ENCODE measurements at regions not wholly inside any gene's neighbourhood (a gene's known extent, or its start where the extent isn't known, plus 50 kb on each side); places are given as distances from the start of the nearest gene placed in this dataset.
"Not testable (repeated sequence)": the region's sequence is repeated elsewhere in the genome, so short reads cannot be mapped to it uniquely, and the experiment has no call there.

DNA sequence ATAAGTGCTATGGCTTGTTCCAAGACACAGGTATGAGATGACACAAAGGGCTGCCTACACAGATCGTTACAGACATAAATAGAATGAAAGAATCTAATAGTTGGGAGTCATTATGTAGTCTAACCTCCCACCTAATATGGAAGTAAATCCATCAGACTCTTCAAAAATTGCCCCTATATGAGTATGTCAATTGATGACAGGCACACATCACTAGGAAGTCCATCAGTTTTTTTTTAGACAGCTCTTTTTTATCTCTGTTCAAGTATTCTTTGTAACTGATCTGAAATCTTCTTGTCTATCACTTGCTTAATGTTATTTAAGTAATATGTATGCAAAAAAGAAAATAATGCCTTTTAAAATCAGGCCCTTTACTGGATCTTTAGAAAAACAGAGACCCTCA lies 191.6 kb downstream of the UBE2NL start:
- TF ChIP-seq, protein P1, sequence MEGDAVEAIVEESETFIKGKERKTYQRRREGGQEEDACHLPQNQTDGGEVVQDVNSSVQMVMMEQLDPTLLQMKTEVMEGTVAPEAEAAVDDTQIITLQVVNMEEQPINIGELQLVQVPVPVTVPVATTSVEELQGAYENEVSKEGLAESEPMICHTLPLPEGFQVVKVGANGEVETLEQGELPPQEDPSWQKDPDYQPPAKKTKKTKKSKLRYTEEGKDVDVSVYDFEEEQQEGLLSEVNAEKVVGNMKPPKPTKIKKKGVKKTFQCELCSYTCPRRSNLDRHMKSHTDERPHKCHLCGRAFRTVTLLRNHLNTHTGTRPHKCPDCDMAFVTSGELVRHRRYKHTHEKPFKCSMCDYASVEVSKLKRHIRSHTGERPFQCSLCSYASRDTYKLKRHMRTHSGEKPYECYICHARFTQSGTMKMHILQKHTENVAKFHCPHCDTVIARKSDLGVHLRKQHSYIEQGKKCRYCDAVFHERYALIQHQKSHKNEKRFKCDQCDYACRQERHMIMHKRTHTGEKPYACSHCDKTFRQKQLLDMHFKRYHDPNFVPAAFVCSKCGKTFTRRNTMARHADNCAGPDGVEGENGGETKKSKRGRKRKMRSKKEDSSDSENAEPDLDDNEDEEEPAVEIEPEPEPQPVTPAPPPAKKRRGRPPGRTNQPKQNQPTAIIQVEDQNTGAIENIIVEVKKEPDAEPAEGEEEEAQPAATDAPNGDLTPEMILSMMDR (IDR thresholded peaks at IDR 0.05): no peak
- intact Hi-C loops (cut with micrococcal nuclease; ENCODE audit: unreplicated experiment): no loop called here

DNA sequence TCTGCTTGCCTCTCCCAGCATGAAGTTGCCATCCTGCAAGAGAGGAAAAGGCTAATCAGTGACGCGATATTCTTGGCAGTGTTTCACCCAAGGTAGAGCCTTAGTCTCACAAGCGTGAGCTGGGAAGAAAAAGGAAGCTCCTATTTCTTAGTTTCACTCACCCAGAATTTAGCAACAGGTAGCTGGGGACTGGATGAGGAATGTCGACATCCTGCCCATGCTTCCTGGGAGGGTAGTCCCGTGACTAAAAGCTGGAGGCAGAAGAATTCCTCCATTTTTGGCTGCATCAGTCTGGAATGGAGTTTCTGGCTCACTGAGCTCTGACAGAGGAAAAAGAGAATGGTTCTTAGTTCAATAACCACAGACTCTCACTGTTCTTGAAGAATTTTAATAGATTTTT lies 198.4 kb downstream of the UBE2NL start:
- in situ Hi-C loops (cut with HindIII; ENCODE audit: low pct_unique_long_range_greater_than_20kb, low sequenced_read_pairs); H3K36me3 ChIP-seq (ENCODE audit: control insufficient read depth, insufficient read depth, low read length); H3K27ac ChIP-seq (ENCODE audit: low read length); H3K4me3 ChIP-seq (ENCODE audit: low read depth in 2 of 2, low read length in 2 of 2); intact Hi-C loops (cut with micrococcal nuclease; ENCODE audit: unreplicated experiment); BruUV-seq (replicated peaks); H3K27me3 ChIP-seq (ENCODE audit: control insufficient read depth, insufficient read depth, low read length); DNase-seq (ENCODE audit: low read depth, low spot score); H3K9me3 ChIP-seq (ENCODE audit: control insufficient read depth, insufficient read depth, low read depth, low read length); ATAC-seq; CTCF ChIA-PET; POLR2A ChIA-PET; H3K4me1 ChIP-seq (ENCODE audit: control insufficient read depth, insufficient read depth, low read length): not testable (repeated sequence)

More for the DNA sequence above, 191.6 kb downstream of the UBE2NL start:
- Histone ChIP-seq H3K4me1 (ENCODE audit: control insufficient read depth, insufficient read depth, low read length) (no peaks in the 10 kb centered on the region), H3K27ac (ENCODE audit: low read length) (no peak overlapping the region), H3K4me3 (ENCODE audit: low read depth in 2 of 2, low read length in 2 of 2) (no peak overlapping the region), H3K9me3 (ENCODE audit: control insufficient read depth, insufficient read depth, low read depth, low read length) (no peaks in the 10 kb centered on the region), H3K27me3 (ENCODE audit: control insufficient read depth, insufficient read depth, low read length) (no peaks in the 10 kb centered on the region), H3K36me3 (ENCODE audit: control insufficient read depth, insufficient read depth, low read length) (no peaks in the 10 kb centered on the region)
- DNase-seq (ENCODE audit: low read depth, low spot score): no peak
- no TSS peak for BruUV-seq (replicated peaks)
- CTCF ChIA-PET: no interaction called here
- POLR2A ChIA-PET: no interaction called here
- in situ Hi-C loops (cut with HindIII; ENCODE audit: low pct_unique_long_range_greater_than_20kb, low sequenced_read_pairs): no loop called here
- ATAC-seq: no peak

GRCh38 chrX:144089674-144090073 lies 205.8 kb downstream of the UBE2NL start:
- POLR2A ChIA-PET; CTCF ChIA-PET; BruUV-seq (replicated peaks); H3K4me1 ChIP-seq (ENCODE audit: control insufficient read depth, insufficient read depth, low read length); intact Hi-C loops (cut with micrococcal nuclease; ENCODE audit: unreplicated experiment); H3K9me3 ChIP-seq (ENCODE audit: control insufficient read depth, insufficient read depth, low read depth, low read length); ATAC-seq; H3K4me3 ChIP-seq (ENCODE audit: low read depth in 2 of 2, low read length in 2 of 2); H3K27ac ChIP-seq (ENCODE audit: low read length); H3K27me3 ChIP-seq (ENCODE audit: control insufficient read depth, insufficient read depth, low read length); H3K36me3 ChIP-seq (ENCODE audit: control insufficient read depth, insufficient read depth, low read length); DNase-seq (ENCODE audit: low read depth, low spot score); in situ Hi-C loops (cut with HindIII; ENCODE audit: low pct_unique_long_range_greater_than_20kb, low sequenced_read_pairs): not testable (repeated sequence)

GRCh38 chrX:144092116-144092515 lies 208.2 kb downstream of the UBE2NL start:
- DNase-seq (ENCODE audit: low read depth, low spot score); in situ Hi-C loops (cut with HindIII; ENCODE audit: low pct_unique_long_range_greater_than_20kb, low sequenced_read_pairs); H3K36me3 ChIP-seq (ENCODE audit: control insufficient read depth, insufficient read depth, low read length); POLR2A ChIA-PET; ATAC-seq; H3K27me3 ChIP-seq (ENCODE audit: control insufficient read depth, insufficient read depth, low read length); H3K4me1 ChIP-seq (ENCODE audit: control insufficient read depth, insufficient read depth, low read length); H3K4me3 ChIP-seq (ENCODE audit: low read depth in 2 of 2, low read length in 2 of 2); BruUV-seq (replicated peaks); H3K27ac ChIP-seq (ENCODE audit: low read length); CTCF ChIA-PET; intact Hi-C loops (cut with micrococcal nuclease; ENCODE audit: unreplicated experiment); H3K9me3 ChIP-seq (ENCODE audit: control insufficient read depth, insufficient read depth, low read depth, low read length): not testable (repeated sequence)

DNA sequence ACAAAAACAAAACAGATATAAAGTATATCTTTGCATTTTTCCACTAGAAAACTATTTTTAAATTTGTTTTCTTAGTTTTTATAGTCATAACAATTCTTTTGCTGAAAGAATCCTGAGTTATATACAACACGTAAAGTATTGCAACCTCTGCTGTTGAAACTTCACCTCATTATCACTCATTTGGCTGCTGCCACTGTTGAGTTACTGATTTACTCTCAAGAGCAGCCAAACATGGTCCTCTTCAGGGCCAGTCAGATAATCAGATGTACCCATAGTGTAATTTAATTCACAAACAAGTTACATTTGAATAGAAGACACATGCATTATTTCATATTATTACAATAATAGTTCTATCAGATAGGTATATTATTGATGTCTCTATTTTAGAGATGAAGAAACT lies 235.6 kb downstream of the UBE2NL start:
- H3K27ac ChIP-seq (ENCODE audit: low read length); CTCF ChIA-PET; H3K9me3 ChIP-seq (ENCODE audit: control insufficient read depth, insufficient read depth, low read depth, low read length); H3K36me3 ChIP-seq (ENCODE audit: control insufficient read depth, insufficient read depth, low read length); POLR2A ChIA-PET; H3K4me3 ChIP-seq (ENCODE audit: low read depth in 2 of 2, low read length in 2 of 2); BruUV-seq (replicated peaks); H3K4me1 ChIP-seq (ENCODE audit: control insufficient read depth, insufficient read depth, low read length); DNase-seq (ENCODE audit: low read depth, low spot score); intact Hi-C loops (cut with micrococcal nuclease; ENCODE audit: unreplicated experiment); H3K27me3 ChIP-seq (ENCODE audit: control insufficient read depth, insufficient read depth, low read length); in situ Hi-C loops (cut with HindIII; ENCODE audit: low pct_unique_long_range_greater_than_20kb, low sequenced_read_pairs); ATAC-seq: not testable (repeated sequence)

DNA sequence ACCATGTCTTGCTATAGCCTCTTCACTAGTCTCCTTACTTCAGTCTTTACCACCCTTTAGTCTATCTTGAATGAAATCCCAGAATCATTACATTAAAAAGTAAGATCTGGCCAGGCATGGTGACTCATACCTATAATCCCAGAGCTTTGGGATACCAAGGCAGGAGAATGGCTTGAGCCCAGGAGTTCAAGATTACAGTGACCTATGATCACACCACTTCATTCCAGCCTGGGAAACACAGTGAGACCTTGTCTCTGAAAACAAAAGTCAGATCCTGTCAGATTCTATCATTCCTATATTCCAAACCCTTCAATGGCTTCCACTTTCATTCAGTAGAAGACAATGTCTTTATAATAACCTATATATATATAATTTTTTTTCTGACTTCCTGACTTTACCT lies 237.7 kb downstream of the UBE2NL start:
- CTCF ChIA-PET; ATAC-seq; DNase-seq (ENCODE audit: low read depth, low spot score); H3K36me3 ChIP-seq (ENCODE audit: control insufficient read depth, insufficient read depth, low read length); H3K27ac ChIP-seq (ENCODE audit: low read length); BruUV-seq (replicated peaks); H3K4me3 ChIP-seq (ENCODE audit: low read depth in 2 of 2, low read length in 2 of 2); H3K4me1 ChIP-seq (ENCODE audit: control insufficient read depth, insufficient read depth, low read length); H3K9me3 ChIP-seq (ENCODE audit: control insufficient read depth, insufficient read depth, low read depth, low read length); intact Hi-C loops (cut with micrococcal nuclease; ENCODE audit: unreplicated experiment); H3K27me3 ChIP-seq (ENCODE audit: control insufficient read depth, insufficient read depth, low read length); in situ Hi-C loops (cut with HindIII; ENCODE audit: low pct_unique_long_range_greater_than_20kb, low sequenced_read_pairs); POLR2A ChIA-PET: not testable (repeated sequence)

- CTCF ChIA-PET; H3K27ac ChIP-seq (ENCODE audit: low read length); BruUV-seq (replicated peaks); DNase-seq (ENCODE audit: low read depth, low spot score); H3K9me3 ChIP-seq (ENCODE audit: control insufficient read depth, insufficient read depth, low read depth, low read length); in situ Hi-C loops (cut with HindIII; ENCODE audit: low pct_unique_long_range_greater_than_20kb, low sequenced_read_pairs); H3K4me1 ChIP-seq (ENCODE audit: control insufficient read depth, insufficient read depth, low read length); H3K36me3 ChIP-seq (ENCODE audit: control insufficient read depth, insufficient read depth, low read length); H3K4me3 ChIP-seq (ENCODE audit: low read depth in 2 of 2, low read length in 2 of 2); H3K27me3 ChIP-seq (ENCODE audit: control insufficient read depth, insufficient read depth, low read length); intact Hi-C loops (cut with micrococcal nuclease; ENCODE audit: unreplicated experiment); ATAC-seq; POLR2A ChIA-PET: not testable (repeated sequence)
Measured at GRCh38 chrX:144127570-144128169, 243.8 kb downstream of the UBE2NL start.

Data from Panc1 (cell line).